Lower lobe of right lung (tissue), 2 donors: ENCODE measurements at regions not wholly inside any gene's neighbourhood (a gene's known extent, or its start where the extent isn't known, plus 50 kb on each side); places are given as distances from the start of the nearest gene placed in this dataset.
A peak's percentile ranks its signal among the peaks of the same experiment; 100 is the strongest.

ENCODE experiments used
- ATAC-seq, 2 donors: fragments of 200-7000 bp; cut with Tn5 transposase; one replicate each; pipeline ENCODE4 v1.9.1; 2020 to 2022; ENCODE audit warnings: mild to moderate bottlenecking in 2 of 2, moderate library complexity in 2 of 2
- DNase-seq: peaks from one replicate; pipeline ENCODE4 v3.0.0-alpha.2; 2020
- H3K27ac ChIP-seq: fragments of 200-600 bp; one replicate; pipeline ENCODE4 v1.8.0; 2022
- H3K27me3 ChIP-seq: fragments of 200-600 bp; one replicate; pipeline ENCODE4 v1.8.0; 2022; ENCODE audit warnings: low read depth
- H3K36me3 ChIP-seq: fragments of 200-600 bp; one replicate; pipeline ENCODE4 v1.8.0; 2022; ENCODE audit warnings: mild to moderate bottlenecking
- H3K4me1 ChIP-seq: fragments of 200-600 bp; one replicate; pipeline ENCODE4 v1.8.0; 2022
- H3K4me3 ChIP-seq: fragments of 200-600 bp; one replicate; pipeline ENCODE4 v1.8.0; 2022; ENCODE audit warnings: mild to moderate bottlenecking
- H3K9me3 ChIP-seq: fragments of 200-600 bp; one replicate; pipeline ENCODE4 v1.8.0; 2022
- intact Hi-C: fragments of 100-400 bp; cut with DNase I; formaldehyde crosslinking; loops from one replicate; pipeline ENCODE4 v1.11.0; 2022
- TF ChIP-seq, protein P1 (sequence below): fragments of 200-600 bp; IDR thresholded peaks from one replicate; pipeline ENCODE4 v1.8.0; 2022; ENCODE audit warnings: antibody characterized with exemption, mild to moderate bottlenecking
- donor health status: DM: no; HTN: yes; CAD: no; lungs with severe emphysema.

- Histone ChIP-seq H3K27ac (no peak overlapping the region), H3K4me1 (no peaks in the 10 kb centered on the region), H3K9me3 (peaks cover 4% of the 10 kb centered on the region), H3K27me3 (no peaks in the 10 kb centered on the region), H3K36me3 (no peaks in the 10 kb centered on the region), H3K4me3 (no peak overlapping the region)
- peak in 1 of 2 donors; percentile 21 for ATAC-seq
- intact Hi-C loops, result no loop called here
- TF ChIP-seq, protein P1, sequence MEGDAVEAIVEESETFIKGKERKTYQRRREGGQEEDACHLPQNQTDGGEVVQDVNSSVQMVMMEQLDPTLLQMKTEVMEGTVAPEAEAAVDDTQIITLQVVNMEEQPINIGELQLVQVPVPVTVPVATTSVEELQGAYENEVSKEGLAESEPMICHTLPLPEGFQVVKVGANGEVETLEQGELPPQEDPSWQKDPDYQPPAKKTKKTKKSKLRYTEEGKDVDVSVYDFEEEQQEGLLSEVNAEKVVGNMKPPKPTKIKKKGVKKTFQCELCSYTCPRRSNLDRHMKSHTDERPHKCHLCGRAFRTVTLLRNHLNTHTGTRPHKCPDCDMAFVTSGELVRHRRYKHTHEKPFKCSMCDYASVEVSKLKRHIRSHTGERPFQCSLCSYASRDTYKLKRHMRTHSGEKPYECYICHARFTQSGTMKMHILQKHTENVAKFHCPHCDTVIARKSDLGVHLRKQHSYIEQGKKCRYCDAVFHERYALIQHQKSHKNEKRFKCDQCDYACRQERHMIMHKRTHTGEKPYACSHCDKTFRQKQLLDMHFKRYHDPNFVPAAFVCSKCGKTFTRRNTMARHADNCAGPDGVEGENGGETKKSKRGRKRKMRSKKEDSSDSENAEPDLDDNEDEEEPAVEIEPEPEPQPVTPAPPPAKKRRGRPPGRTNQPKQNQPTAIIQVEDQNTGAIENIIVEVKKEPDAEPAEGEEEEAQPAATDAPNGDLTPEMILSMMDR, result no peak
- no peak for DNase-seq
These were observed 849.9 kb downstream of the RNF144A start for GRCh38 chr2:7766978-7767565.

DNA sequence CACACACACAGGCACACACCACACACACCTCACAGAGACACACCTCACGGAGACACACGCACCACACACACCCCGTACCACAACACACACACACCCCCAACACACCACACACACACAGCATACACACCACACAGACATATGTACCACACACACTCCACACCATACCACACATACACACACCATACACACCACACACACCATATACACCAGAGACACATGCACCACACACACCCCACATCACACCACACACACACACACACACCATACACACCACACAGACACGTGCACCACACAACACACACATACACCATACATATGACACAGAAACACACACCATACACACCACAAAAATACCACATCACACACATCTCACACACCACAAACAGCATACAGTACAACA lies 850.7 kb downstream of the RNF144A start:
- TF ChIP-seq, protein P1, result no peak
- H3K27me3 ChIP-seq, result no peaks in the 10 kb centered on the region
- ATAC-seq, result no peak
- H3K4me3 ChIP-seq, result no peak overlapping the region
- intact Hi-C loops, result no loop called here
- no peaks in the 10 kb centered on the region for H3K4me1 ChIP-seq
- H3K36me3 ChIP-seq, result no peaks in the 10 kb centered on the region
- no peak for DNase-seq
- peaks cover 4% of the 10 kb centered on the region for H3K9me3 ChIP-seq
- H3K27ac ChIP-seq, result no peak overlapping the region

DNA sequence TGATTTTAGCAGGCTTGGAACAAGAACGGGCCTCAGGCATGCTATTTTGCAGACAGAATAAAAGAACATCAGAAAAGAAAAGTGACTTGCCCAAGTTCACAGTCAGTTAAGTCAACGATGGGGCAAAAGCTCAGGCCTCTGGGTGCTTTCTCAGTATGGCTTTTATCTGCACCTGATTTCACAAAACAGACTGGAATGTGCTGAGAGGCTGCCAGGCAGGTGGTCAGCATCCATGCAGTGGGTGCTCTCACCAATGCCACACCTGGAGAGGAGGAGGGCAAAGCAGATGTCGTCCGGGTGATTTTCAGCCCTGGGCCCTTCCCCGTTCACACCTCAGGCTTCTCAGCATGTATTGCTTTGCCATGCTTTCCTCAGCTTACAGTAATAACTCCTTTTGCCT lies 854.6 kb downstream of the RNF144A start:
- TF ChIP-seq, protein P1, result no peak
- Histone ChIP-seq H3K4me1 (peaks cover 10% of the 10 kb centered on the region), H3K27ac (no peak overlapping the region), H3K4me3 (no peak overlapping the region), H3K27me3 (no peaks in the 10 kb centered on the region), H3K36me3 (no peaks in the 10 kb centered on the region), H3K9me3 (no peaks in the 10 kb centered on the region)
- DNase-seq (no peak), ATAC-seq (no peak)
- intact Hi-C loops, result no loop called here

DNA sequence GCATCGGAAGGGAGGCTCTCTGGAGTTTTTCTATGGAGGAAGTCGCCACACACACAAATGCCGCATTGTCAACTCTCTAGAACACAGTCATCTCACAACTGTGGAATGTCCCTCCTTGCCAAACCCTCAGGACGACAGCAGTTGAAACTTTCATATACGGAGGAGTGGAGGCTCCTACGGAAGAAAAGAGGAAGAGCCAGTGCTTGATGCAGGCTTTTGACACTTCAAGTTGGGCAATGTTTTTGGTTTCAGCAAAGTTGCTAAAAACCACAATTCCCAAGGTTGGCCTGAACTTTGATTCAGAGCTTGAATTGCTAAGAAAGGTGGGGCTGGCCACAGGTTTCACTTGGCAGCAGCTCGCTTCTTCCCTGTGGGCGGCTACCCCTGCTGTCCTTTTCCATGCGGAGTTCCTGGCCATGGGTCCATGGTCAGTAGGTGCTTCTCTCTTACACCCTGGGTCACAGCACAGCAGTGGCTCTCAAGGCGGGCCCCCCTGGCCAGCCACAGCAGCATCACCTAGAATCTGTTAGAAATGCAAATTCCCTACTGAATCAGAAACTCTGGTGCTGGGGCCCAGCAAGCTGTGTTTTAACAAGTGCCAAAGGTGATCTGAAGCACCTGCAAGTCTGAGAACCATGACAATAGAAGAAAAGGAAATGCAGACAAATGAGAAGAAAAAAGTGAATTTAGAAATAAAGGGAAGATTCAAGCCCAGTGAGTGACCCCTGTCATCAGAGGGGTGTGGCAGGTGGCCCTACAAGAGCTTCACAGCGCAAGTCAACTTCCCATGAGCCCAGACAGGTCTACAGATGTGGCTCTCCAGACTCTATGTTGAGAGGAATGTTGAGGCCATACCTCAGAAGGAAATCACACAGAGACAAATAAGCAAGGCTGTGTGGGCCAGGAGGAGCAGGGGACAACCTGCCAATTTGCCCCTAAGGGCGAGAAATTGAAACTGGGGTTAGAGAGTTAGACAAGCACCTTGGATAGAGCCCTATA lies 856.4 kb downstream of the RNF144A start:
- no peaks in the 10 kb centered on the region for H3K27me3 ChIP-seq
- ATAC-seq (peak; percentile 83 to 87), DNase-seq (peak; percentile 50)
- no peak overlapping the region for H3K27ac ChIP-seq
- TF ChIP-seq, protein P1, result no peak
- H3K9me3 ChIP-seq, result no peaks in the 10 kb centered on the region
- no peaks in the 10 kb centered on the region for H3K36me3 ChIP-seq
- peaks cover 10% of the 10 kb centered on the region for H3K4me1 ChIP-seq
- no peak overlapping the region for H3K4me3 ChIP-seq
- intact Hi-C loops, result no loop called here

- Histone ChIP-seq H3K36me3 (no peaks in the 10 kb centered on the region), H3K27me3 (no peaks in the 10 kb centered on the region), H3K27ac (no peak overlapping the region), H3K9me3 (no peaks in the 10 kb centered on the region), H3K4me3 (no peak overlapping the region), H3K4me1 (peaks cover 10% of the 10 kb centered on the region)
- intact Hi-C loops, result no loop called here
- DNase-seq (no peak), ATAC-seq (no peak)
- TF ChIP-seq, protein P1, result no peak
These were observed 857.3 kb downstream of the RNF144A start for GRCh38 chr2:7774481-7774880.
